ENCODE measurements at regions not wholly inside any gene's neighbourhood (a gene's known extent, or its start where the extent isn't known, plus 50 kb on each side); places are given as distances from the start of the nearest gene placed in this dataset.

DNA sequence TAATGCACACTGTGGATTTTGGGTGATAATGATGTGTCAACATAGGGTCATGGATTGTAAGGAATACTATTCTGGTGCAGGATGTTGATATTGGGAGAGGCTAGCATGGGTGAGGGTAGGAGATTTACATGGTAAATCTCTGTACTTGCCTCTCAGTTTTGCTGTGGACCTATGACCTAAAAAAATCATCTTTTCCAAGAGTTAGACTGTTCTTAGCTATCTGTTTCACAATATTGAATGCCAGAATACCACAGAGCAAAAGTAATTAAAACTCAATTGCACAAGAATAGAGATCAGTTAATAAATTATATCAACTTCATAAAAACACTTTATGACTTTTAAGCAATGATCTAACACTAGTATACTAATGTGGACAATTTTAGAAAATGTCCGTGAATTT, 651.6 kb downstream of the HTR1A start:
- no peak for DNase-seq

DNA sequence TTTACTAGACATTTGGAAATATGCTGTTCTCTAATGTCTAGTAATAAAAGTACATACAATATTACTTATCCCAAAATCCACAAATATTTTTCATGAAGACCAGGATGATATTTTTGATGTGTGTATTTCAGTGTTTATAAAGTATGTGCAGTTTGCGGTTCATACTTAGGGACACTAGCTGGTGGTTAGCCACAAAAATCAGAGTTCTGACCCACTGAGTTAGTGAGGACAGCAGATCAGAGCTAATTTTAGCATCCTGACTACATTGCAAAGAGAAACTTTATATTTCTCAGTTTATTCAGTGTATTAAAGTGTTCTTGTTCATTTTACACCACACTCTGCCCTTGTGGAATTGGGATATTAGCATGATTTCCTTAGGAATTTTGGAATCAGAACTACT, 655.3 kb downstream of the HTR1A start:
- no peak for DNase-seq

GRCh38 chr5:63293317-63293716, 668.9 kb downstream of the HTR1A start:
- no peak for DNase-seq

DNA sequence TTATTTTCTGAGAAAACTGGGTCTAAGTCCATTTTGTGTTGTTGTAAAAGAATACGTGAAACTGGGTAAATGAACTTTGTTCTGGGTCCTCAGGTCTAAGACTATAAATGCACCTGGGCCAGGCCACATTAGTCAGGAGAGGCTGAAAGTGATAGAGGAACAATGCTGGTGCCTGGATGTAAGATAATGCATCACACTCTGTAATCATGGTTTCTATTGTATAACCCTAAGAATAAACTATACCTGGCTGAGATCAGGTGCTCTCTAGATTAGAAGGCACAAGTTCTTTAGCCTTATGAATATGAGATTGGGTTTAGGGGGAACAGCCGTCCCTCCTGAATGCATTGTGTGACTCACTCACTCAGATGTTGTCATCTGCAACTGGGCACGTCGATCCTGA, 675.5 kb downstream of the HTR1A start:
- no peak for DNase-seq

GRCh38 chr5:63263411-63263810, 684.8 kb downstream of the LRRC70 start:
- DNase-seq, result no peak

- no peak for DNase-seq
Measured at GRCh38 chr5:63262185-63262981, 683.8 kb downstream of the LRRC70 start.

- DNase-seq, result no peak
Measured at GRCh38 chr5:63261695-63262094, 683.1 kb downstream of the LRRC70 start.

DNA sequence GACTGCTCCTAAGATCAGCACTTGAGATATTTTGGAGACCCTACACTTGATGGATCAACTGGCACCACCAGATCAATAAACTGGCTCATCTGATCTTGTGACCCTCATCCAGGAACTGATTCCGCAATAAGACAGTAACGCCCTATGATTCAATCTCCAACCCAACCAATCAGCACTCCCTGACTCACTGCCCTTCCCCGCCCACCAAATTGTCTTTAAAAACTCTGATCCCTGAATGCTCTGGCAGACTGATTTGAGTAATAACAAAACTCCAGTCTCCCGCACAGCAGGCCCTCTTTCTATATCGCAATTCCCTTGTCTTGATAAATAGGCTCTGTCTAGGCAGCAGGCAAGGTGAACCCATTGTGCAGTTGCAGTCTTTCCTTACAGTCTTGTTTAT, 677.0 kb downstream of the LRRC70 start:
- DNase-seq, result no peak

- DNase-seq, result no peak
Measured at GRCh38 chr5:63250939-63251338, 672.3 kb downstream of the LRRC70 start.

GRCh38 chr5:63249960-63250359, 671.3 kb downstream of the LRRC70 start:
- DNase-seq, result no peak

DNA sequence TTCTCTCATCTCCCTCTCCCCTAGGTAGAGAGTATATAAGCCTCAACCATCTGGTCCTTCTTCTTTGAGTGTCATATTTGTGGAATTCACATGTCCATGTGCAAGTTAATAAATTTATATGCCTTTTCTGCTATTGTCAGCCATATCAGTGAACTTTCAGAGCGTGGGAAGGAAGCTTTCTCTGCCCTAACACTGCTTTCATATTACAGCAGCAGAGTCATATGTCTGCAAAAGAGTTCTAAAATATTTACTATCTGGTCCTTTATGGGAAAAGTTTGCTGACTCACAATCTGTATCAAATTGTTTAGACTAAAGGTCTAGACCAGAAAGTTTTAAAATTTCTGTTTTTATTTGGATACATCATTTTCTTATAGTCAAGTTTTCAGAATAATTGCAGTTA, 669.0 kb downstream of the LRRC70 start:
- no peak for DNase-seq

- no peak for DNase-seq
Measured at GRCh38 chr5:63245271-63245670, 666.7 kb downstream of the LRRC70 start.

DNA sequence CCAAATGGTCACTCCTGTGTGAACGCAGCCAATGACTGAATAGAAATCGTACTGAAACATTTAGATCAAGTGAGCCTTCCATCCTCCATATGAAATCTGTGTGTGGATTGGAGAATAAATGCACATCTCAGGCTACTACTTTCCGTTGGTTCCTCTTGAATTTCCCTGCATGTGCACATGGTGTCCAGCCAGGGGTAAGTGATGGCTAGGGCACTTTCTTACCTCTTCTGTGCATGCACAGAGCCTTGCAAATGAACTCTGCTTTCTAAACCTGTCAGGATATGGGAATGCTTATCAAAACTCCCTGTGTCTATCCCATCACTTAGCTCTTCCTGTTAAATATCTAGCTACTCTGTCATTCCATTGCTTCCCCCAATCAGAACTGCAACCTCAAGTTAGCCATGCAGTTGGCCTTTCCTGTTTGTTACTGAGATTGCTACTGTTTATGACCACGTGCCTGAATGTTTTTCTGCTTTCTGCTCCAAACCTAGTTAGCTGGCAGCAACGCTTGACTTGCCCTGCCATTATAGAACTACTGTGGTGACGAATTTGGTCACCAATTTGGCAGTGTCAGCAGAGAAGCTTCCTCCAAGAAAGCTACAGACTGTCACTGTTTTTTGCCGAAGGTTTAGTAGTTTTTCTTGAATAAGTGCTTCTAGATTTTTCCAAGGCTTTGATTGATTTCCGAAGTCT, 661.6 kb downstream of the LRRC70 start:
- no peak for DNase-seq

DNA sequence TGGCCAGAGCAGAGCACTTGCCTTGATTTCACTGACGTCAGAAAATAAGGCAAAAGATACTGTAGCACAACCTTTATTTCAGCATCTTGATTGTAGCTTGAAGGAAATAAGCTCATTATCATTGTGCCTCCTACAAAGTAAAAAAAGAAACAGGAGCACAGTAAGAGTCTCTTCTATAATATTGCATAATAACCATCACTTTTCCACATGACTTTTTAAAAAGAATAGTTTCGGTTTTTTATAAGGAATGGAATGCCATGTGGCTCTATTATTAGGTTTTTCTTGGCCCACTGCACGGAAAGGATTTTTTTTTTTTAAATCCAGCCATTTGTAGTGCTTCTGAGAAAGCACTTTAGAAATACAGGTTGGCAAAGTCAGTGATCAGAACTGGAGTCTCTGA, 655.3 kb downstream of the LRRC70 start:
- no peak for DNase-seq

- no peak for DNase-seq
Measured at GRCh38 chr5:63233361-63233760, 654.7 kb downstream of the LRRC70 start.

GRCh38 chr5:63230754-63231153, 652.1 kb downstream of the LRRC70 start:
- DNase-seq, result no peak

- no peak for DNase-seq
Measured at GRCh38 chr5:63228154-63228553, 649.5 kb downstream of the LRRC70 start.

GRCh38 chr5:63220244-63220643, 641.6 kb downstream of the LRRC70 start:
- DNase-seq, result no peak

GRCh38 chr5:63217422-63217821, 638.8 kb downstream of the LRRC70 start:
- DNase-seq, result no peak

DNA sequence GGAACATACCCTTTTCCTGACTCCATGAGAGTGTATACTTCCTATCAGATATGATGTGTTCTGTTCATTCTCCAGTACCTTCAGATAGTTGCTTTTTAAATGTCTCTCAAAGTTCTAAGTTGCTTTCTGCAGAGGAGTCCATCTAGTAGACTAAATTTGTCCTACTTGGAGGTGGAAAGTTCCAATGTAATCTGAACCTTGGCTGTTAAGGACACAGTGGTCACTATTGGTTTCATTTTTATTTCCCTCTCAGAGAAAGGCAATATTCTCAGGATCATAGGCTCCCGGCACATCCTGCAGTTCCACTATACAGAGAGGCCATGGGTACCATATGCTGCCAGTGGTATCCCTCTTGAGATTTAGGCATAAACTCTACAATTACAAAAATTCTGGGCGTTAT, 634.6 kb downstream of the LRRC70 start:
- no peak for DNase-seq

DNA sequence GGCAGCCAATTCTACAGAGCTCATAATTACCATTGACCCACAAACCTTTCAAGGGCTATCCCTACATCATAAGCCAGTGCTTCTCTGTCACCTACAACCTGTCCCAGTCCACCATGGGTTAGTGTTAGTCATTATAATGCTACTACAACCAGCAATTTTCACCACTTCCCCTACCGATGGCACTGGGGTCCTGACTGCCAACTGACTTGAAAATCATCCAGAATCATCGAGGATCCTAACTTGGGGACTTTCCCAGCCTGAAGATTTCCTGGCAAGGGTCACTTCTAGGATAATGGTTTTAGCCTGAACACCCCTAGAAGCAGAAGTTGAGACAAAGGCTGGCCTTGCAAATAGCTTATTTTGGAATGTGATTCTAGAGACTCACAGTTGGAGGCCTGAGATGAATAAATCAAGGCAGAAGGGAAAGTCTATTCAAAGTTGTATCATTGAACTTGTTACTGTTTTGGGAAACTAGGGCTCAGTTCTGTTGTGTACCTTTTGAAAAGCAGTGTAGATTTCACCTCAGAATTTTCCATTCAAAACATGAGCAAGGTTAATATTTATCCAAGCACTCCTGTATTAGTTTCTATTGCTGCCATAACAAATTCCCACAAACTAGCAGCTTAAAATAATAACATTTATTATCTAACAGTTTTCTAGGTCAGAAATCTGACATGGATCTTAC, 633.0 kb downstream of the LRRC70 start:
- DNase-seq, result no peak

GRCh38 chr5:63205976-63206375, 627.4 kb downstream of the LRRC70 start:
- no peak for DNase-seq

- no peak for DNase-seq
Measured at GRCh38 chr5:63201738-63202137, 623.1 kb downstream of the LRRC70 start.

DNA sequence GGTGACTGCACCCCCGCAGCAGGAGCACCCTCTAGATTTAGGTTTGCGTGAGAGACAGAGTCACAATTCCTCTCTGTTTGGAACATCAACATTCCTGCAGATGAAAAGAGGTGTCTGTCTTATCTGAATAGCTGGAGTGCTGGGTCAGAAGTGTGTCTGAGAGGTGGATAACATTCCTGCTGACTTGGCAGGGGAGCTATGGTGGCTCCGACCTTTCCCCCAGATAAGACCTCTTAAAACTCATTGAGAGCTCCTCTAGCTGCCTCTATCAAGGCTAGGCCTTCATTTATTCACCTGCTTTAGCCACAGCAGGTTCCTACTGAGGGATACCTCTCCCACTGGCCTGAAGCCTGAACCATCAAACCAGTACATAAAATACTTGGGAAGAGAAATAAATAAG, 615.5 kb downstream of the LRRC70 start:
- no peak for DNase-seq
